ENCODE measurements at regions not wholly inside any gene's neighbourhood (a gene's known extent, or its start where the extent isn't known, plus 50 kb on each side); places are given as distances from the start of the nearest gene placed in this dataset.

- DNase-seq (ENCODE audit: extremely low read depth, low read depth) = no peak
Measured at GRCh38 chr4:173934933-173935620, 348.4 kb downstream of the FBXO8 start.

- no peak for DNase-seq (ENCODE audit: extremely low read depth, low read depth)
Measured at GRCh38 chr4:173934201-173934600, 349.3 kb downstream of the FBXO8 start.

DNA sequence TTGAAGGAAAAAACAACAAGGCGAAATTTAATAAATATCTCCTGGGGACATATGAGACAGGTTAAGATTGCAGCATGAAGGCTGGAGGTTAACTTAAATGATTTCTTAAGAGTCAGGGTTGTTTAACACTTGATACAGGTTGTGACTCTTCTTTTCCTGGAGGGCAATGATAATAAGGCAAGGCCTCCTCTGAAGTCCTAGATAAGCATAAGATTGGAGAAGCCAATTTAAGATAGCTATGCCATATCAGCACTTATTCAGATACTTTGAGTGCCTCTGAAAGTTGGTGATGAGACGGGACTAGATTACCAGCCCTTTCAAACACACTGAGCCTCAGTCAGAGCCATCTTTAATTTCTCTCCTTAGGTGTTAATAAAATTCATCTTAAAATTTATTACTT lies 350.8 kb downstream of the FBXO8 start:
- no peak for DNase-seq (ENCODE audit: extremely low read depth, low read depth)

GRCh38 chr4:173930329-173930967 lies 353.0 kb downstream of the FBXO8 start:
- no peak for DNase-seq (ENCODE audit: extremely low read depth, low read depth)

GRCh38 chr4:173929921-173930320 lies 353.5 kb downstream of the FBXO8 start:
- DNase-seq (ENCODE audit: extremely low read depth, low read depth) = no peak

GRCh38 chr4:173924561-173924960 lies 358.9 kb downstream of the FBXO8 start:
- DNase-seq (ENCODE audit: extremely low read depth, low read depth) = no peak

DNA sequence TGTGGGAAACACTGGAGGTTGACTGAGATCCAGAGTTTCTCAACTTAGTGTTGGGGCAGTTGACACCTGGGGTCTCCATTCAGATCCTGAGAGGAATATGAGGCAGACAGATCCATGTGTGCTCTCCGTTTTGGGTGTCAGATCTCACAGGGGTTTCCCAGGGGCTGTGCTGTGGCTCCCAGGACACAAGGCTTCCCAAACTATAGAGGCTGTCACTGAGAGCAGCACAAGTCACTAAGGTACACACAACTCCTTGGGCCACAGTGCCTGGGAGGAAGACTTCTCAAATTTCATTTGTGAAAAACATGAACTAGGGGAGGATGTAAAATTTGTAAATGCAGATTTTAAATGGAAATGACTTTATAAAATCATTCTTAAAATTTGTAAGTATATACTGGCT lies 363.6 kb downstream of the FBXO8 start:
- no peak for DNase-seq (ENCODE audit: extremely low read depth, low read depth)

DNA sequence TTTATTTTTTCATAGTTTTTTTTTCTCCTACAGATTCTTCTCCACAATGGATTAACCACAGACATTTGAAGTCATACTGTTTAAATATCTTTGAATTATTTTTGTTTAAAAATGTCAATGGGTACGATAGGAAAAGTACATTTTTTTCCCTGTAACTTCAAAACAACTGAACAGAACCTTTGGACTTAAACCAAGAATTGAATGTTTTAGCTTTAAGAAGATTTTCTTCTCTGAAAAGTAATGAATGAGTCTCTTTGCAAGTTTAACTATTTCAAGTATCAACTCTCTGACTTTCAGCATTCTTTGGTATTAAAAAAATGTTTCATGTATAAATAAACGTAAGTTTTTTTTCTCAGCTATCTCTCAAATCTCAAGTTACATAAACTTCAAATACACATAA lies 364.3 kb downstream of the FBXO8 start:
- DNase-seq (ENCODE audit: extremely low read depth, low read depth) = no peak

GRCh38 chr4:173917255-173917960 lies 366.1 kb downstream of the FBXO8 start:
- no peak for DNase-seq (ENCODE audit: extremely low read depth, low read depth)

DNA sequence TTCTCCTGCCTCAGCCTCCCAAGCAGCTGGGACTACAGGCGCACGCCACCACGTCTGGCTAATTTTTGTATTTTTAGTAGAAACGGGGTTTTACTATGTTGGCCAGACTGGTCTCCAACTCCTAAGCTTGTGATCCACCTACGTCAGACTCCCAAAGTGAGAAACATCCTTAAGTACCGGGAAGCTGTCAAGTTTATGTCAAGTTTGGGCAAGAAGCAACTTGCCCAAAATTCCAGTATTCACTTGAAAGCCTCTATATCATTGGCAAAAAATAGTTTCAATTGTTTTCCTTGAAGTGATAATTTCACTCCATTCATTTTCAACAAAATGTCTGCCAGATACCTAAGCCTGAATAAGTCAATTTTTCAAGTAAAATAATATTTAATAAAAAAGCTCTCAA lies 370.0 kb downstream of the FBXO8 start:
- no peak for DNase-seq (ENCODE audit: extremely low read depth, low read depth)

- DNase-seq (ENCODE audit: extremely low read depth, low read depth) = no peak
Measured at GRCh38 chr4:173912384-173912783, 371.1 kb downstream of the FBXO8 start.

GRCh38 chr4:173910891-173911290 lies 372.6 kb downstream of the FBXO8 start:
- DNase-seq (ENCODE audit: extremely low read depth, low read depth) = no peak

DNA sequence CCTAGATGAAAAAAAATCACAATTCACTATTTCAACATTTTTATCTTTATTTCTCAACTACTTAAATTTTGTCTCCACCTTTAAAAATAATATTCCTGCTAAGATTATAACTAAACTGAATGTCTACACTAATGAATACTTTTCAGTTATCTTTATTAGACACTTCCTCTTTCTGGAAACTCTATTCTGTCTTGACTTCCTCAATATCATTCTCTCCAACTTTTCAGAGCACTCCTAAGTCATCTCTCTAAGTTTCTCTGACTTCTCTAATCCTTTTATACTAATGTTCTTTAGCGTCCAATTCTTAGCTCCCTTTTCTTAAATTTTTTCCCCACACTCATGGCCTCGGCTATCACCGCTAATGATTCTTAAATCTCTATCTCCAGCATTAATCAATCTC lies 374.2 kb downstream of the FBXO8 start:
- no peak for DNase-seq (ENCODE audit: extremely low read depth, low read depth)

- no peak for DNase-seq (ENCODE audit: extremely low read depth, low read depth)
Measured at GRCh38 chr4:173899813-173900212, 369.8 kb upstream of the HAND2 start.

DNA sequence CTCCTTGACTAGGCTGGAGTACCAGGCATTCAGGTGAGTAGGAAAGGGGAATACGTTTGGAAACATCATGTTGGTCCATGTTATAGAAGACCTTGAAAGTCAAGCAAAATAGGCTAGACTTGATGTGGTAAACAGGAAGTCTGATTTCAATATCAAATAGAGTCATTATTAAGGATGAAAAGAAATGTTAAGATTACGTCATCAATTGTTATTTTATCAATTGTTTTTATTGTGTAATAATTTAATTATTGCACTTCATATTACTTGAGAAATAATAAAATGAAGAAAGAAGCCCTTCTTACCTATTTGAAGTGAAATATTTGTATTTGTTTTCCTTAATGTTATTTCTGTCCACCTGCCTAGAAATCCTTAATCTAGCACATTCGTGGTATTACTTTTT lies 361.0 kb upstream of the HAND2 start:
- DNase-seq (ENCODE audit: extremely low read depth, low read depth) = no peak

DNA sequence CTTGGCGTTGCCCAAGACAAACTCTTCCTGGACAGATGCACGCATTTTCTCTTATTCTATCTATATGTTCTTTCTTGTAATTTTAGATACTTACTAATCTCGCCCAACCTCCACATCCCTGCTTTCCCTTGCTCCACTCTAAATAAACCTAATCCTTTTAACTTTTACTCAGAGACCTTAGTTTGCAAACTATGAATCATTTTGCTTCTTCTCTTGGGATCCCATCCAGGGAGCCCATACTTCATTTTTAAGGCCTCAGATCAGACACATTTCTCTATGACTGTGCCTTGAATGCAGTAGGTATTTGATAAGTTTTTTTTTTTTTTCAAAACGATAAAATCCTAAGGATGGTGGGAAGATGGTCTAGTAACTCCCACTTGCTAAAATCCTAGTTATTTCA lies 353.8 kb upstream of the HAND2 start:
- no peak for DNase-seq (ENCODE audit: extremely low read depth, low read depth)

DNA sequence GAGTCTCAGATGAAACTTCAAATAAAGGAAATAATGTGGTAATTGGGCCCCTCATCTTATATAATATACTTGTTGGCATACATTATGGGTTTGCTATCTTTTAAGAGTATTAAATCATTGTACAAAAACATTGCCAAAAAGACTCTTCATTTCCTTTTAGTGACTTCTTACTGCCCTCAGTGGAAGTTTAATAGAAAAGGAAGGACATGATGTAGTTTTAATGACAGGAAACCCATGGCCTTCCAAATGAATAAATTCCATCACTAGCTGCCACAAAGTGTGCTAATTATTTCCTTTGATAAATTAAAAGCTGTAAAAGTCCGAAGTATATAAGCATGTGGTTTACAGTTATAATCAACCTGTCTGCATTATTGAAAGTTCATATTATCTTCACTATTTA lies 350.9 kb upstream of the HAND2 start:
- DNase-seq (ENCODE audit: extremely low read depth, low read depth) = no peak

DNA sequence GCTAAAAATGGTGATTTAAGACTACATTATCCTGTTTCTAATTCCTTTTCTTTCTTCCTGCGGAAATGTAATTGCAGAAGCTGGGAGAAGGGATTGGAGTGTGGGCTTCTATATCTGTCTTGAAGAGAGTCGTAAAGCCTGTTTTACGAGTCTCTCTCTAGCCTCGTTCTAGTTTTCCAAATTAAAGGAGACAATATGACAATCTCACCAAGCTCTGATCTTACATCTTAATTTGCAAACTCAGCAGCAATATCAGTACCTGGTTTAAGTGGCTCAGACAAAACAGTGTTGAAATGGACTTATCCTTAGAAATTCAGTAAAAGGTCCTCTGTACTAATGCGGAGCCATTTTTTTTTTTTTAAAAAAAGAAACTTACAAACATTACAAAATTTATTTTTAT lies 349.5 kb upstream of the HAND2 start:
- DNase-seq (ENCODE audit: extremely low read depth, low read depth) = no peak

- DNase-seq (ENCODE audit: extremely low read depth, low read depth) = no peak
Measured at GRCh38 chr4:173878701-173879100, 348.7 kb upstream of the HAND2 start.

DNA sequence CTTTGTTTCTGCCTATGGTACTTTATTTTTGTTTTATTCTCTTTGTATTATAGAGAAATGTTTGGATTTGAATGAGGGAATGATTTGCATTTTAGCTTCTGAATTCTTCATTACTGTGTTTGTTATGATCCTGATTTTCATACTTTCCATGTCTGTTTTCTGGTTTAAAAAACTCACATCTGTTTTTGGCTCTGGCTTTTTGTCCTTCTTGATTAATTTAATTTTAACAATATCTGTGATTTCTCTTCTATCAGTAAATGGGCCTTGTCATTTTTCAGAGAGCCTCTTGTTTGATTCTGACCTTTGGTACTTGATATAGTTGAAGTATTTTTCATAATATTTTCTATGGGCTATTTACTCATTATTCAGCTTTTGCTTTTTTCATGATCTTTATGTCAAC lies 341.6 kb upstream of the HAND2 start:
- no peak for DNase-seq (ENCODE audit: extremely low read depth, low read depth)

DNA sequence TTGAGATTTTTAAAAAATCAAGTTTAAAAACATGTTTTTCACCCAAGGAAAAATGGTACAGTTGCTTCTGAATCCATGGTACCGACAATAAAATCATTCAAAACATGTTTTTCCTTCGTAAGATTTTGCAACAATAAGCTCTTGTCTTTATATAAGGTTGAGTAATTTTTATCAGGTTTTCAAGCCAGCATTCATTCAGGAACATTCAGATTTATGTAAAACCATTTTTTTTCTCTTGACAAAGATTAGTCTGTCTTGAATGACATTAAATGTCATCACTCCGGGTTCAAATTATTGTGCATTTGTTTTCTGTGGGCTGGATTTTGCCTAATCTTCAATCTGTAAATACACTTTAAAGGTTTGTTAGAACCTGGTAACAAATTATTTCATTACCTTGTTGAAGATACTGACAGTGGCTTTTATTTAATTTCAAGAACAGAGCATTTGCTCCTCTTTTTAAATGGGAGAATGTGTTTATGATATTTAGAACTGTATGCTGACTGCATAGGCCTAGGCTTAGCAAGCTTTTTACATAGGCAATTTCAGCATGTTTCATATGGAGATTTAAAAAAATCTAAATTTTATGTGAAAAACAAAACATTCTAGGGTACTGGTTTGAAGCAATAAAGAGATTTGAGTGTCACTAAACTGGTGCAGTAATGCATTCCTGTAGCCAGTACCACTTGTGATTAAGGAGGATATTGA lies 336.4 kb upstream of the HAND2 start:
- no peak for DNase-seq (ENCODE audit: extremely low read depth, low read depth)

- DNase-seq (ENCODE audit: extremely low read depth, low read depth) = no peak
Measured at GRCh38 chr4:173862754-173863153, 332.7 kb upstream of the HAND2 start.

All from NCI-H460 (cell line).